ENCODE measurements at regions not wholly inside any gene's neighbourhood (a gene's known extent, or its start where the extent isn't known, plus 50 kb on each side); places are given as distances from the start of the nearest gene placed in this dataset.
"Not testable (repeated sequence)": the region's sequence is repeated elsewhere in the genome, so short reads cannot be mapped to it uniquely, and the experiment has no call there.

DNA sequence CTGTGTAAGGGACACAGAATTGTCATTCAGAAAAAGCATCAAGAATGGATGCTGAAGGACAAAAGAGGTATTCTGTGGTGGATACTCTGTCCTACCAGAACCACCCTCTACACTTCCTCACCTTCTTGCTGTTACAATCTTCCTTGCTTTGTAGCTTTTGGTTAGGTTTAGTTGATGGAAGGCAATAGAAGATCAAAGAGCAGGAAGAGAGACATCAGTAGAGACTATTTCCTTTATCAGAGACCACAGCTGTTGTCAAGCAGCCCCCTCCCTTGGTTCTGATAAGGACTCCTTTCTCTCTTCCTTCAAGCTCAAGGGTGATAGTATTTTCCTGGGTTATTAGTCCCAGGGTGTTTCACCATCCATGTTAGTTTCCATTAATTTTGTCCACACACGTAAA is 84.7 kb upstream of the ALCAM start:
- TF ChIP-seq, protein P1, sequence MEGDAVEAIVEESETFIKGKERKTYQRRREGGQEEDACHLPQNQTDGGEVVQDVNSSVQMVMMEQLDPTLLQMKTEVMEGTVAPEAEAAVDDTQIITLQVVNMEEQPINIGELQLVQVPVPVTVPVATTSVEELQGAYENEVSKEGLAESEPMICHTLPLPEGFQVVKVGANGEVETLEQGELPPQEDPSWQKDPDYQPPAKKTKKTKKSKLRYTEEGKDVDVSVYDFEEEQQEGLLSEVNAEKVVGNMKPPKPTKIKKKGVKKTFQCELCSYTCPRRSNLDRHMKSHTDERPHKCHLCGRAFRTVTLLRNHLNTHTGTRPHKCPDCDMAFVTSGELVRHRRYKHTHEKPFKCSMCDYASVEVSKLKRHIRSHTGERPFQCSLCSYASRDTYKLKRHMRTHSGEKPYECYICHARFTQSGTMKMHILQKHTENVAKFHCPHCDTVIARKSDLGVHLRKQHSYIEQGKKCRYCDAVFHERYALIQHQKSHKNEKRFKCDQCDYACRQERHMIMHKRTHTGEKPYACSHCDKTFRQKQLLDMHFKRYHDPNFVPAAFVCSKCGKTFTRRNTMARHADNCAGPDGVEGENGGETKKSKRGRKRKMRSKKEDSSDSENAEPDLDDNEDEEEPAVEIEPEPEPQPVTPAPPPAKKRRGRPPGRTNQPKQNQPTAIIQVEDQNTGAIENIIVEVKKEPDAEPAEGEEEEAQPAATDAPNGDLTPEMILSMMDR (IDR thresholded peaks at IDR 0.05; ENCODE audit: partially characterized antibody, unreplicated experiment): no peak
- Mint-ChIP-seq H3K27me3 (ENCODE audit: unreplicated experiment) (no peaks in the 10 kb centered on the region), H3K9me3 (ENCODE audit: unreplicated experiment) (no peaks in the 10 kb centered on the region), H3K4me1 (ENCODE audit: low read depth, unreplicated experiment) (no peaks in the 10 kb centered on the region), H3K36me3 (ENCODE audit: unreplicated experiment) (no peaks in the 10 kb centered on the region), H3K4me3 (ENCODE audit: unreplicated experiment) (no peak overlapping the region), H3K27ac (ENCODE audit: unreplicated experiment) (no peak overlapping the region)
- DNase-seq: no peak

DNA sequence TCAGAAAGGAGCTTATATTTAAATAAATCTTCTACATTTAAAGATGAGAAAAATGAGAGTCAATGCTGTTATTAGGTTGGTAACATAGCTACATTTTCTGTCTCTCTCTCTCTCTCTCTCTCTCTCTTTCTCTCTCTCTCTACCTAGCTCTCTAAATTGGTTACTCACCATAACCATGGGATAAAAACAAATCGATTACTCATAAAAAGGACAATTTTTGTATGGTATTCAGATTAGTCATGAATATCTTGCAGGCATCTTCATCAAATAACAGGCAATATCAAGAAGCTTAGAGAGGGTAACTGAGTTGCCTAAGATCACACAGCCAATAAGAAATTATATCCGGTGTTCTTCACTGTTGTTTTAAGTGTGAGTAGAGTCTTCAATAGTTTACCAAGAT is 81.8 kb upstream of the ALCAM start:
- Mint-ChIP-seq H3K9me3 (ENCODE audit: unreplicated experiment) (no peaks in the 10 kb centered on the region), H3K4me3 (ENCODE audit: unreplicated experiment) (no peak overlapping the region), H3K4me1 (ENCODE audit: low read depth, unreplicated experiment) (no peaks in the 10 kb centered on the region), H3K27ac (ENCODE audit: unreplicated experiment) (no peak overlapping the region), H3K27me3 (ENCODE audit: unreplicated experiment) (no peaks in the 10 kb centered on the region), H3K36me3 (ENCODE audit: unreplicated experiment) (no peaks in the 10 kb centered on the region)
- DNase-seq: no peak
- TF ChIP-seq, protein P1 (IDR thresholded peaks at IDR 0.05; ENCODE audit: partially characterized antibody, unreplicated experiment): no peak

DNA sequence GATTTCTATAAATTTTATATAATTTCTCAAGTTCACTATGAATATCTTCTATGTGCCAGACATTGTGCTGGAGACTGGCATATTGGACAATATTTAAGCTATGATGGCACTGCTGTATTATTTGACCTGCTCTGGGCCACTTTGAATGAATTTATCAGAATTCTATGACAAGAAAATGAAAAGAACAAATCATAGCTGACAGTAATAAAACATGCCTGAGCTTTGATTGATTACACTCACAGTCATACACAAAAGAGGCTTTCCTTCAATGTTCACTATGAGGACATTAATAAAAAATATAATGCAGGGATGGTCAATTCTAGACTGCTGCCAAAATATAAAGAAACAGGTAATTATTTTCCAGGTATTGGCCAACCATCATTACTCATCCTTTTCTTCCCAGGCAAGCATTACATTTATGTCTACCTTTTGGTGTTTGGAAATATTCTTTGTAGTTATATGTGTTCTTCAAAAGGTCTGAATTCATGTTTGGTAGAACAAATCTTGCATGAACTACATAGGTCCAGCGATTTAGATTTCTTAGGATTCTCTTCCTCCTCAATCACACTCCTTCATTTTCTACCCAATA is 81.0 kb upstream of the ALCAM start:
- TF ChIP-seq, protein P1 (IDR thresholded peaks at IDR 0.05; ENCODE audit: partially characterized antibody, unreplicated experiment): no peak

DNA sequence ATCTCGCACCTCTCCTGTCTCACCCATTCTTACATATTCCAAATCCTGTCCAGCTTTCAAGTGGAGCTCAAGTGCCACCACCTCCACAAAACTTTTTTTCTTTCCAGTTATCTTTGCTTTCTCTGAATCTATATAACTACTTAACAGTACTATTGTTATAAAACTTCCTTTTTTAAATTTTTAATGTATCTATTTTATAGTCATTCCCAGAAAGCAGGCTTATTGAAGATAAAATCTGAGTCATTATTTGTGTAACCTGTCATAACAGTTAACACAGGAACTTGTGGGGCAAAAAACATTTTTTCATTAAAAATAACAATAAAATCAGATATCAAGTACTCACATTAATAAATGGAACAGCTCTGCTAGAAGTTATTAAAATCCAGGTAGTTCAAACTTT is 73.3 kb upstream of the ALCAM start:
- no peaks in the 10 kb centered on the region for H3K4me1 Mint-ChIP-seq (ENCODE audit: low read depth, unreplicated experiment)
- peaks cover 2% of the 10 kb centered on the region for H3K27me3 Mint-ChIP-seq (ENCODE audit: unreplicated experiment)
- no peak overlapping the region for H3K4me3 Mint-ChIP-seq (ENCODE audit: unreplicated experiment)
- TF ChIP-seq, protein P1 (IDR thresholded peaks at IDR 0.05; ENCODE audit: partially characterized antibody, unreplicated experiment): no peak
- H3K27ac Mint-ChIP-seq (ENCODE audit: unreplicated experiment): no peak overlapping the region
- DNase-seq: no peak
- peaks cover 5% of the 10 kb centered on the region for H3K36me3 Mint-ChIP-seq (ENCODE audit: unreplicated experiment)
- H3K9me3 Mint-ChIP-seq (ENCODE audit: unreplicated experiment): no peaks in the 10 kb centered on the region

More for the DNA sequence above, 81.0 kb upstream of the ALCAM start:
- H3K27me3 Mint-ChIP-seq (ENCODE audit: unreplicated experiment): no peaks in the 10 kb centered on the region
- no peaks in the 10 kb centered on the region for H3K9me3 Mint-ChIP-seq (ENCODE audit: unreplicated experiment)
- no peaks in the 10 kb centered on the region for H3K36me3 Mint-ChIP-seq (ENCODE audit: unreplicated experiment)
- DNase-seq: no peak
- H3K4me3 Mint-ChIP-seq (ENCODE audit: unreplicated experiment): no peak overlapping the region
- H3K4me1 Mint-ChIP-seq (ENCODE audit: low read depth, unreplicated experiment): no peaks in the 10 kb centered on the region
- H3K27ac Mint-ChIP-seq (ENCODE audit: unreplicated experiment): no peak overlapping the region

DNA sequence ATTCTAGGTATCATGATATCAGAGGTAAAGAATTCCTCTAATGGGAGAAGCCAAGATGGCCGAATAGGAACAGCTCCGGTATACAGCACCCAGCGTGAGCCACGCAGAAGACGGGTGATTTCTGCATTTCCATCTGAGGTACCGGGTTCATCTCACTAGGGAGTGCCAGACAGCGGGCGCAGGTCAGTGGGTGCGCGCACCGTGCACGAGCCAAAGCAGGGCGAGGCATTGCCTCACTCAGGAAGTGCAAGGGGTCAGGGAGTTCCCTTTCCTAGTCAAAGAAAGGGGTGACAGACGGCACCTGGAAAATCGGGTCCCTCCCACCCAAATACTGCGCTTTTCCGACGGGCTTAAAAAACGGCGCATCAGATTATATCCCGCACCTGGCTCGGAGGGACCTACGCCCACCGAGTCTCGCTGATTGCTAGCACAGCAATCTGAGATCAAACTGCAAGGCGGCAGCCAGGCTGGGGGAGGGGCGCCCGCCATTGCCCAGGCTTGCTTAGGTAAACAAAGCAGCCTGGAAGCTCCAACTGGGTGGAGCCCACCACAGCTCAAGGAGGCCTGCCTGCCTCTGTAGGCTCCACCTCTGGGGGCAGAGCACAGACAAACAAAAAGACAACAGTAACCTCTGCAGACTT is 70.4 kb upstream of the ALCAM start:
- H3K4me3 Mint-ChIP-seq (ENCODE audit: unreplicated experiment); H3K4me1 Mint-ChIP-seq (ENCODE audit: low read depth, unreplicated experiment); H3K36me3 Mint-ChIP-seq (ENCODE audit: unreplicated experiment); DNase-seq; H3K27me3 Mint-ChIP-seq (ENCODE audit: unreplicated experiment); H3K27ac Mint-ChIP-seq (ENCODE audit: unreplicated experiment); H3K9me3 Mint-ChIP-seq (ENCODE audit: unreplicated experiment): not testable (repeated sequence)
